NCI-H748 (cell line): ENCODE measurements at regions not wholly inside any gene's neighbourhood (a gene's known extent, or its start where the extent isn't known, plus 50 kb on each side); places are given as distances from the start of the nearest gene placed in this dataset.
"Not testable (repeated sequence)": the region's sequence is repeated elsewhere in the genome, so short reads cannot be mapped to it uniquely, and the experiment has no call there.

Experiments
- DNase-seq: peaks from one replicate; lab custom pipeline; 2025; ENCODE audit not compliant: unreplicated experiment; lab: John Stamatoyannopoulos, UW

GRCh38 chr14:82647088-82647810 is 1113.6 kb upstream of the SEL1L start:
- DNase-seq: no peak

GRCh38 chr14:82655770-82656169 is 1122.1 kb upstream of the SEL1L start:
- DNase-seq: no peak

DNA sequence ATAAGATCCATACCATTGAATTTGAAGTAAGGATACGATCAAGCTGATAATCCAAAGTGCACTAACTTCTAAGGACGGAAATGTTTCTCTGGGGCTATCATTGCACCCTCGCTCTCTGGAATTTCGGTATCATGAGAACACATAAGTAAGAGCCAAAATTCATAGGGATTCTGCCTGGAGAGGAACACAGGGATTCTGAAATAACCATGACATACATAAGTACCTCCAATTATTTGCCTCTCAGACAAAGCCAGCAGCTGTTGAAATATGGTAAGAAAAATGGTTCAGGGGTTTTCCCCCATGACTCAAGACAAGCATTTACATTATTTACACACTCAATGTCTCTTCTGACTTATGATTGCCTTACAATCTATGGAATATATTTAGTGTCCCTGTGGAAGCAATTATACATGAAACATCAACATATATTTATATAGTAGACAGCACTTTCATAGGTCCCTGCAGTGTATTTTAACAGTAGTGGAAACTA is 1123.6 kb upstream of the SEL1L start:
- peak; percentile 56 for DNase-seq

DNA sequence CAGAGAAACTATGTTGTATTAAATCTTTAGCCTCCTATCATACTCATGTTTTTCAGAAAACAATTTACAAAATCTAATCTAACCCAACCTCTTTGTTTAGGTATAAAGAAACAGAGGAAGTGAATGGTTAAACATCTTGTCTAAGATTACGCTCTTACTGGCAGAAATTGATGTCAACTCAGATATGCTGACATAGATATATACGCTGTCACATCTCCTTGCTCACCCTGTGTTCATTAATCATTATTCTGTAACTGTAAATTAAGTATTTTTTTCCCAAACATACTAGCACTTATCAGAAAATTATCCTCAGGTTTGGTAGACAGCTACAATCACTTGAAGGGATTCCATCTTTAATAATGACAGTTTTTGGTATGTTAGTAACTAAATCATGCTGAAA is 1127.6 kb upstream of the SEL1L start:
- no peak for DNase-seq

GRCh38 chr14:82667006-82667405 is 1133.4 kb upstream of the SEL1L start:
- DNase-seq: no peak

GRCh38 chr14:82667501-82667900 is 1133.8 kb upstream of the SEL1L start:
- no peak for DNase-seq

GRCh38 chr14:82676403-82676802 is 1142.8 kb upstream of the SEL1L start:
- DNase-seq: no peak

GRCh38 chr14:82689948-82690347 is 1156.3 kb upstream of the SEL1L start:
- no peak for DNase-seq

DNA sequence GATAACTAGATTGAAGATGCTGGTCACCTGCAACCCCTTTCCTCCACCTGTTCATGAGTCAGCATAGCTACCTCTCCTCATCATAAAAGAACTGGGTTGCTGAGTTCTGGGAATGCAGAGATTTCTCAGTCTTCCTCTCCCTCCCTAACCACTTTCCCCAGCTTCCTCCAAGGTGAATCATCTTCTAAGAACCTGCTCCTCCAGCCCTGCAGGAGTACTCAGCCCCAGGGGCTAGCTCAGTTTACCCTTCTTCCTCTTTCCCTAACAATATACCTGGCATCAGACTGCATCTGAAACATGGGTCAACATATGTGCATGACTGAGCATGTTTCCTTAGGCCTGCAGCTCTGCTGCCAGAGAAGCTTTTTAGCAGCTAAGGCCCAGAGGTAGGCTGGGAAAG is 1157.5 kb upstream of the SEL1L start:
- DNase-seq: not testable (repeated sequence)

- DNase-seq: peak; percentile 14
Observed at GRCh38 chr14:82694820-82695219, 1161.2 kb upstream of the SEL1L start.

DNA sequence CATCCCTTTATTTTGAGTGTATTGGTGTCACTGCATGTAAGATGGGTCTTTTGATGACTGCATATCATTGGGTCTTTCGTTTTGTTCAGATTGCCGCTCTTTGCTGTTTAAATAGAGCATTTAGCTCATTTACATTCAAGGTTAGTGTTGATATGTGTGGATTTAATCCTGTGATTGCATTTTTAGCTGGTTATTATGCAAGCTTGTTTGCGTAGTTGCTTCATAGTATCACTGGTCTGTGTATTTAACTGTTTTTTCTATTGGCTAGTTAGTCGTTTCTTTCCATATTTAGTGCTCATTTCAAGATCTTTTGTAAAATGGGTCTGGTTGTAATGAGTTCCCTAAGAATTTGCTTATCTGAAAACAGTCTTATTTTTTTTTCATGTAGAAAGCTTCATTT is 1170.6 kb upstream of the SEL1L start:
- DNase-seq: no peak

DNA sequence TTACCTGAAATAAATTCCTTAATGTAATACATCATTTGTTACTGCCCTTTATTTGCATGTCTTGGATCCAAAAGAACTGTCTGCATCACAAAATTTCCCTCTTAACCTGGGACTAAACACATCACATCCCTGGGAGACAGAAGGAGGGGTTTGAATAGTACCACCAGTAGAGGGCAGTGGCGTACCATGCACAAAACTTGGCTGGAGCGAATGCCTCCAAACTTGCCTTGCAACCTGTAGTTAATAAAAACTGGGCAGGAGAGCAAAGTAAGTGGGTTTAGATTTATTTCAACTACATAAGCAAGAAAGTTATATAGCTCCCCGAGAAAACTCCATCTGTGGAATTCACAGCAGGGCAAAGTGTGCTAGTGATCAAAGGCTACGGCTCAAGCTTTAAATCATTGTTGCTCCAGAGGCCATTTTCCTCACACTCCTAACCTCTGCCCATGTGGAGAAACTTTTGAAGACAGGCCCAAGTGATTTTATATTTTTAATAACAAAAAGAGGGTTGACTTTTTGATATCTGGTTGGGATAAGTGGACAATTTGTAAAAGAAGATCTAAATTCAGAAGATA is 1176.7 kb upstream of the SEL1L start:
- DNase-seq: peak; percentile 84

- DNase-seq: no peak
Observed at GRCh38 chr14:82719617-82720016, 1186.0 kb upstream of the SEL1L start.

- DNase-seq: no peak
Observed at GRCh38 chr14:82720431-82720830, 1186.8 kb upstream of the SEL1L start.

GRCh38 chr14:82720946-82721345 is 1187.3 kb upstream of the SEL1L start:
- DNase-seq: no peak

- no peak for DNase-seq
Observed at GRCh38 chr14:82724316-82724715, 1190.7 kb upstream of the SEL1L start.

GRCh38 chr14:82725213-82725612 is 1191.6 kb upstream of the SEL1L start:
- DNase-seq: no peak

- DNase-seq: no peak
Observed at GRCh38 chr14:82731526-82731925, 1197.9 kb upstream of the SEL1L start.

GRCh38 chr14:82740547-82740946 is 1206.9 kb upstream of the SEL1L start:
- no peak for DNase-seq

DNA sequence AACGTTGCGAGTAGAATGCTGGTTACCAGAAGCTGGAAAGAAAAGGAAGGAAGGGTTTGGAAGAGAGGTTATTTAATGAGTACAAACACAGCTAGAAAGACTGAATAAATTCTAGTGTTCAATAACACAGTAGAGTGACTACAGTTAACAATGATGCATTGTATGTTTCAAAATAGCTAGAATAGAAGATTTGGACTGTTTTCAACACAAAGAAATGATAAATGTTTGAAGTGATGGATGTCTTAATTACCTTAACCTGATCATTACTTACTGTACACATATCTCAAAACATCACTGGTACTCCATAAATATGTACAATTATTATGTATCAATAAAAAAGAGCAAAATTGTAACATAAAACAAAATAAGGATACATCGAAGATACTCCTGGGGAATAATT is 1221.8 kb upstream of the SEL1L start:
- DNase-seq: no peak

DNA sequence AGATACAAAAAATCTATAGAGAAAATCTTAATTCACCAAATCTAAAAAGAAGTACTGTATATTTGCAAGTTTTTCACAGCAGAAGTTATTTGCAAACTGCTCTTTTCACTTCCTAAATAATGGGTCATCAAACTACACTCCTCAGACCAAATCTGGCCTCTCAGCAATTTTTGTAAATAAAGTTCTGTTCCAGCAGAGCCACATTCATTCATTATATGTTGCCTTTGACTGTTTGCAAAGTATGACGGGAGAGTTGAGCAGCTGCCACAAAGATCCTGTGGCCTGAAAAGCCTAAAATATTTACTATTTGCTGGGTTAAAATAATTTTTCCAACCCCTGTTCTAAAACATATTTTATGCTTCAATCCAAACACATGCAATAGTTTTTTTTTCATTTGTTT is 1222.3 kb upstream of the SEL1L start:
- no peak for DNase-seq

DNA sequence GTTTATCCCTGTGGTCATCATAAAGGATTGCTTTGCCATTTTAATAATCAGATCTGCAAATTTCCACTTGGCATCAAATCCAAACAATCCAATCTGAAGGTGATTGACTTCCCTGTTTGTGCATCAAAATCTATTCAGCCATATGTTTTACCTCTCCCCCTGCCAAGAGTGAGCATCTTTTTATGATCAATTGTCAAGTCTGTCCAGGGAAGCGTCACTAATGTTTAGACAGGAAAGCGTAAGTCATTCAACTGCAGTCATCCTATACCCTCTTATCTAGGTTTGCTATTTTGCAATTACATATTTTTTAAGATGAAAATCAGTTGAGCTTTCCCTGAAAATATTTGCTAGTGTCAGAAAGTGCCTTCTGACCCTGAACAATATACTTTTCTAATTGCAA is 1224.1 kb upstream of the SEL1L start:
- peak; percentile 59 for DNase-seq

GRCh38 chr14:82759656-82760055 is 1226.0 kb upstream of the SEL1L start:
- no peak for DNase-seq
